Endodermal cell (in vitro differentiated cells): ENCODE measurements at regions not wholly inside any gene's neighbourhood (a gene's known extent, or its start where the extent isn't known, plus 50 kb on each side); places are given as distances from the start of the nearest gene placed in this dataset.

Source experiments
- DNase-seq: peaks from one replicate; pipeline ENCODE4 v3.0.0-alpha.2; 2017
- H3K27ac ChIP-seq: 2 replicates; pipeline ENCODE4 v1.5.1; 2013; ENCODE audit warnings: mild to moderate bottlenecking, low read depth, low read length, moderate library complexity
- H3K27me3 ChIP-seq: 2 replicates; pipeline ENCODE4 v1.6.1; 2013; ENCODE audit warnings: mild to moderate bottlenecking, low read length, moderate library complexity; ENCODE audit not compliant: insufficient read depth, control insufficient read depth, poor library complexity, severe bottlenecking
- H3K36me3 ChIP-seq: 2 replicates; pipeline ENCODE4 v1.7.0; 2013; ENCODE audit warnings: mild to moderate bottlenecking, low read length, moderate library complexity; ENCODE audit not compliant: control insufficient read depth, insufficient read depth
- H3K4me1 ChIP-seq: one replicate; pipeline ENCODE4 v1.7.0; 2013; ENCODE audit warnings: low read length; ENCODE audit not compliant: control insufficient read depth, insufficient read depth
- H3K4me3 ChIP-seq: 2 replicates; pipeline ENCODE4 v1.5.1; 2013; ENCODE audit warnings: mild to moderate bottlenecking, low read length, moderate library complexity
- H3K9ac ChIP-seq: 2 replicates; pipeline ENCODE4 v1.6.1; 2013; ENCODE audit warnings: mild to moderate bottlenecking, low read length, moderate library complexity; ENCODE audit not compliant: poor library complexity, severe bottlenecking; ENCODE audit errors: extremely low read depth
- H3K9me3 ChIP-seq: 2 replicates; pipeline ENCODE4 v1.6.1; 2013; ENCODE audit warnings: mild to moderate bottlenecking, low read length, moderate library complexity; ENCODE audit not compliant: control insufficient read depth
- H3K27ac Mint-ChIP-seq: 2 replicates; pipeline ENCODE4 v1.8.0; 2020; ENCODE audit warnings: mixed read lengths
- H3K27me3 Mint-ChIP-seq: 2 replicates; pipeline ENCODE4 v1.8.0; 2021; ENCODE audit warnings: mild to moderate bottlenecking, mixed read lengths; ENCODE audit not compliant: insufficient read depth
- H3K36me3 Mint-ChIP-seq: 2 replicates; pipeline ENCODE4 v1.8.0; 2020; ENCODE audit warnings: low read depth, mixed read lengths
- H3K4me1 Mint-ChIP-seq: 2 replicates; pipeline ENCODE4 v1.8.0; 2020; ENCODE audit warnings: mixed read lengths
- H3K4me3 Mint-ChIP-seq: 2 replicates; pipeline ENCODE4 v1.8.0; 2020; ENCODE audit warnings: mild to moderate bottlenecking, moderate library complexity, mixed read lengths
- H3K9me3 Mint-ChIP-seq: 2 replicates; pipeline ENCODE4 v1.8.0; 2020; ENCODE audit warnings: mild to moderate bottlenecking, mixed read lengths
- WGBS, 2 experiments: methylation state at CpG; one replicate each; pipeline versions ENCODE4 v1.1.5 to v1.1.7; 2013; ENCODE audit warnings: missing lambda C conversion rate in 2 of 2, mixed read lengths in 1 of 2; ENCODE audit not compliant: insufficient coverage in 1 of 2, insufficient read length in 1 of 2; 5-methylcytosine and 5-hydroxymethylcytosine counted together
- TF ChIP-seq, protein P1 (sequence below): fragments of 200-600 bp; sonication (generic); conservative IDR thresholded peaks from 2 replicates; pipeline ENCODE4 v1.5.0; 2021; ENCODE audit warnings: antibody characterized with exemption, mild to moderate bottlenecking

DNA sequence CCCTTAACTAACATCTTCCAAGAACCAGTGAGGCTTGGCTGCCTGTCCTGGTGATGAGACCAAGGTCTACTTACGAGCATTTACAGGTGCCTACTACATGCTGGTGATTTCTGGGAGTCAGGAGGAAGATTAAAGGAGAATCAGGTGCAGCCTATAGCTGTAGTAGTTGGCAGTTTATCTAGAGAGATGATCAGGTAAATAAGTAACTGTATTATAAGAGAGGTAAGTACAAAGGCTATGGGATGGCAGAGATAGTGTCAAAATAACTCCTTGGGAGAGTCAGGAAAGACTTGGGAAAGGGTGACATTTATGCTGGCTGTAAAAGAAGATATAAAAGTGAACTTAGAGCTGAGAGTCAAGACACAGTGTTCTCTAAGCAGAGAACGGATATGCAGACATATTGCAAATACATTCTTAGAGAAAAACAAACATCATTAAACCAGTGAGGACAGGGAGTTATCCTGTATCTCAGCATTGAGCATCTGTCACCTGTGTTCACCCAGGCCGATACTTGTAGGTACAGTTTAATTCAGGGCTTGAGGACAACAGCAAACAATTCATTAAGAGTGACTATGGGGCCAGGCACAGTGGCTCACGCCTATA, 49.7 kb upstream of the ACP3 start:
- DNase-seq: no peak

More for the DNA sequence above, 49.7 kb upstream of the ACP3 start:
- Mint-ChIP-seq H3K4me1 (no peaks in the 10 kb centered on the region), H3K27me3 (peaks cover 2% of the 10 kb centered on the region), H3K36me3 (peaks cover 22% of the 10 kb centered on the region), H3K9me3 (peaks cover 50% of the 10 kb centered on the region), H3K27ac (no peak overlapping the region), H3K4me3 (no peak overlapping the region)
- WGBS, 2 experiments: 95 to 100% methylated on average over 2 to 4 of the region's 4 CpGs
- TF ChIP-seq, protein P1, sequence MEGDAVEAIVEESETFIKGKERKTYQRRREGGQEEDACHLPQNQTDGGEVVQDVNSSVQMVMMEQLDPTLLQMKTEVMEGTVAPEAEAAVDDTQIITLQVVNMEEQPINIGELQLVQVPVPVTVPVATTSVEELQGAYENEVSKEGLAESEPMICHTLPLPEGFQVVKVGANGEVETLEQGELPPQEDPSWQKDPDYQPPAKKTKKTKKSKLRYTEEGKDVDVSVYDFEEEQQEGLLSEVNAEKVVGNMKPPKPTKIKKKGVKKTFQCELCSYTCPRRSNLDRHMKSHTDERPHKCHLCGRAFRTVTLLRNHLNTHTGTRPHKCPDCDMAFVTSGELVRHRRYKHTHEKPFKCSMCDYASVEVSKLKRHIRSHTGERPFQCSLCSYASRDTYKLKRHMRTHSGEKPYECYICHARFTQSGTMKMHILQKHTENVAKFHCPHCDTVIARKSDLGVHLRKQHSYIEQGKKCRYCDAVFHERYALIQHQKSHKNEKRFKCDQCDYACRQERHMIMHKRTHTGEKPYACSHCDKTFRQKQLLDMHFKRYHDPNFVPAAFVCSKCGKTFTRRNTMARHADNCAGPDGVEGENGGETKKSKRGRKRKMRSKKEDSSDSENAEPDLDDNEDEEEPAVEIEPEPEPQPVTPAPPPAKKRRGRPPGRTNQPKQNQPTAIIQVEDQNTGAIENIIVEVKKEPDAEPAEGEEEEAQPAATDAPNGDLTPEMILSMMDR: no peak
- Histone ChIP-seq H3K9ac (no peak overlapping the region), H3K4me1 (no peaks in the 10 kb centered on the region), H3K27me3 (no peaks in the 10 kb centered on the region), H3K9me3 (peaks cover 54% of the 10 kb centered on the region), H3K27ac (no peak overlapping the region), H3K36me3 (no peaks in the 10 kb centered on the region), H3K4me3 (peak overlapping the region; percentile 61)
